NCI-H446 treated with DMSO at 0.1 percent for 48 hours (cell line): ENCODE measurements at regions not wholly inside any gene's neighbourhood (a gene's known extent, or its start where the extent isn't known, plus 50 kb on each side); places are given as distances from the start of the nearest gene placed in this dataset.

Source experiments
- DNase-seq: peaks from one replicate; lab custom pipeline; 2025; lab: John Stamatoyannopoulos, UW

GRCh38 chr18:10009321-10010144 is 95.7 kb downstream of the VAPA start:
- no peak for DNase-seq

GRCh38 chr18:10010611-10011015 is 96.8 kb downstream of the VAPA start:
- no peak for DNase-seq

- no peak for DNase-seq
These were observed 97.2 kb downstream of the VAPA start for GRCh38 chr18:10011061-10011460.

GRCh38 chr18:10011751-10012150 is 97.9 kb downstream of the VAPA start:
- no peak for DNase-seq

- no peak for DNase-seq
These were observed 98.7 kb downstream of the VAPA start for GRCh38 chr18:10012526-10012925.

- DNase-seq: no peak
These were observed 100.1 kb downstream of the VAPA start for GRCh38 chr18:10013621-10014543.

GRCh38 chr18:10015288-10015701 is 101.5 kb downstream of the VAPA start:
- no peak for DNase-seq

GRCh38 chr18:10015941-10016819 is 102.4 kb downstream of the VAPA start:
- DNase-seq: no peak

- DNase-seq: no peak
These were observed 103.2 kb downstream of the VAPA start for GRCh38 chr18:10017043-10017442.

- no peak for DNase-seq
These were observed 104.5 kb downstream of the VAPA start for GRCh38 chr18:10018289-10018688.

GRCh38 chr18:10020171-10020570 is 106.4 kb downstream of the VAPA start:
- DNase-seq: no peak

- no peak for DNase-seq
These were observed 108.5 kb downstream of the VAPA start for GRCh38 chr18:10022365-10022764.

- no peak for DNase-seq
These were observed 110.2 kb downstream of the VAPA start for GRCh38 chr18:10023853-10024570.

- no peak for DNase-seq
These were observed 112.2 kb downstream of the VAPA start for GRCh38 chr18:10025711-10026670.

- no peak for DNase-seq
These were observed 113.2 kb downstream of the VAPA start for GRCh38 chr18:10027031-10027430.

GRCh38 chr18:10027461-10027860 is 113.6 kb downstream of the VAPA start:
- no peak for DNase-seq

- no peak for DNase-seq
These were observed 115.9 kb downstream of the VAPA start for GRCh38 chr18:10029711-10030110.

- DNase-seq: no peak
These were observed 117.2 kb downstream of the VAPA start for GRCh38 chr18:10030816-10031541.

- no peak for DNase-seq
These were observed 118.7 kb downstream of the VAPA start for GRCh38 chr18:10032331-10033015.
